Activated CD8-positive, alpha-beta memory T cell treated with anti-CD3 and anti-CD28 coated beads, Interleukin-2, amount 10 ng/mL, durations not matched to agents 7 days and 5 days (primary cell): ENCODE measurements at regions not wholly inside any gene's neighbourhood (a gene's known extent, or its start where the extent isn't known, plus 50 kb on each side); places are given as distances from the start of the nearest gene placed in this dataset.

ENCODE experiments used
- ATAC-seq: fragments of 150-1000 bp; cut with Tn5 transposase; one replicate; pipeline ENCODE4 v1.10.0; 2021; ENCODE audit warnings: moderate library complexity
- CTCF ChIA-PET: fragments of 350-600 bp; sonication (Branson Sonifier 250); formaldehyde crosslinking; loops from one replicate; lab custom pipeline; 2021; ENCODE audit warnings: antibody characterized with exemption; lab: Charles Lee
- DNase-seq: peaks from one replicate; pipeline ENCODE4 v3.0.0-alpha.2; 2020
- H3K27ac Mint-ChIP-seq: one replicate; pipeline ENCODE4 v1.8.0; 2021; ENCODE audit warnings: mild to moderate bottlenecking, mixed read lengths
- H3K27me3 Mint-ChIP-seq: one replicate; pipeline ENCODE4 v1.8.0; 2021; ENCODE audit warnings: mixed read lengths
- H3K36me3 Mint-ChIP-seq: one replicate; pipeline ENCODE4 v1.8.0; 2021; ENCODE audit warnings: mild to moderate bottlenecking, mixed read lengths
- H3K4me1 Mint-ChIP-seq: one replicate; pipeline ENCODE4 v1.8.0; 2021; ENCODE audit warnings: mixed read lengths
- H3K4me3 Mint-ChIP-seq: one replicate; pipeline ENCODE4 v1.8.0; 2021; ENCODE audit warnings: mild to moderate bottlenecking, moderate library complexity, mixed read lengths
- H3K9me3 Mint-ChIP-seq: one replicate; pipeline ENCODE4 v1.8.0; 2022; ENCODE audit warnings: low read depth, mixed read lengths

GRCh38 chr3:55368366-55368765 lies 118.7 kb downstream of the WNT5A start:
- Mint-ChIP-seq H3K27me3 (no peaks in the 10 kb centered on the region), H3K36me3 (no peaks in the 10 kb centered on the region), H3K4me1 (no peaks in the 10 kb centered on the region), H3K4me3 (no peak overlapping the region), H3K9me3 (peaks cover 4% of the 10 kb centered on the region), H3K27ac (no peak overlapping the region)
- CTCF ChIA-PET = no interaction called here
- DNase-seq (no peak), ATAC-seq (no peak)

DNA sequence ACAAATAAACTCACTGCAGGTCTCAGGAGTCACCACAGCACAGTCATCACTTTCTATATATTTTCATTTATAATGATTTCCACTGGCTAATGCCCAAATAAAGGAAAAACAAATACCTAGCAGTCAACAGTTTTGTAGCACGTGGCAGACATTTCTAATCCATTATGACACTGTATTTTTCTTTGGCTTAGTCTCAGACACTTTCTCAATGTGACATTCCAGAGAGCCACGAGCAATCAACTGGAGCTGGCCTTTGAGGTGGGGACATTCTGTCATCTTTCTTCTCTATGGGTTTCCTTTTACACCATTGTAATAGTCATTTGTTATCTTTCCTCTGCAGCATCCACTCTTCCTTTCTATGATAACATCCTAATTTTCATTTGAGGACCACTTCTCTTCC lies 119.7 kb downstream of the WNT5A start:
- Mint-ChIP-seq H3K9me3 (peaks cover 2% of the 10 kb centered on the region), H3K4me1 (no peaks in the 10 kb centered on the region), H3K36me3 (no peaks in the 10 kb centered on the region), H3K4me3 (no peak overlapping the region), H3K27me3 (no peaks in the 10 kb centered on the region), H3K27ac (no peak overlapping the region)
- no peak for ATAC-seq
- no peak for DNase-seq
- CTCF ChIA-PET = no interaction called here

- Mint-ChIP-seq H3K27ac (no peak overlapping the region), H3K4me3 (no peak overlapping the region)
- ATAC-seq = no peak
These were observed 122.7 kb downstream of the WNT5A start for GRCh38 chr3:55364421-55364820.

DNA sequence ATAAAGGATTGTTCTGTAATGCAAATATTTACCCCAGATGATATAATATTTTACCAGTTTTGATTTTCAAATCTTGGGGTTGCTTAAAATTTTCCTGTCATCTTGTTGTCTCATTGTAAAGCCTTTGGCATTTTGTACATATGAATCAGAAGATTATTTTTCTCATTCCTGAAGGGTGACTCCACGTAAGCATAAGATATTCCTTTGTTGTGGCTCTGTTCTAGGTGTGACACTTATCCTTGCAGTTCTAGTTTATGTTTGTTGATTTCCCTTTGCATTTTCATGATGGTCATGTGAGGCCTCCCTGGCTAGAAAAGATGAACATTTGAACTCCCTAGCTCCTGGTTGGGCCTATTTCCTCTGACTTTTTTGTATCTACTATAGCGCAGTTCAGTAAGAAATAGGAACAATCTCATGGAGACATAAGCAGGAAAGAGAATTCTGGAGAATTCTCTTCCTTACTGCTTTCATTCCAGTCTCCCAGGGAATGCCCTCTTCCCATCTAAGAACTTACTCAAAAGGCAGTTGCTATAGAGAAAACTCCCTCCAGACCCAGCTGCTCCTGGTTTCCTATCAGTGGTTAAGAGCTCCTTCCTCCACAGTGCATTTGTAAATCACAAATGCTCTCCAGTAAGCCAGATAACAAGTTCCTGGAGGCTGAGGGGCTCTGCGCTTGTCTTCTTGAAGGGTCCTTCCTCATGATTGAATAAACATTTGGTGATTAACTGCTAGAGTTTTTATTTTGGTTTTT lies 124.7 kb downstream of the WNT5A start:
- no peak overlapping the region for H3K4me3 Mint-ChIP-seq
- H3K27ac Mint-ChIP-seq = no peak overlapping the region

More at GRCh38 chr3:55364421-55364820, 122.7 kb downstream of the WNT5A start:
- H3K36me3 Mint-ChIP-seq = no peaks in the 10 kb centered on the region
- H3K27me3 Mint-ChIP-seq = no peaks in the 10 kb centered on the region
- CTCF ChIA-PET = no interaction called here
- no peaks in the 10 kb centered on the region for H3K9me3 Mint-ChIP-seq
- no peaks in the 10 kb centered on the region for H3K4me1 Mint-ChIP-seq
- DNase-seq = no peak

DNA sequence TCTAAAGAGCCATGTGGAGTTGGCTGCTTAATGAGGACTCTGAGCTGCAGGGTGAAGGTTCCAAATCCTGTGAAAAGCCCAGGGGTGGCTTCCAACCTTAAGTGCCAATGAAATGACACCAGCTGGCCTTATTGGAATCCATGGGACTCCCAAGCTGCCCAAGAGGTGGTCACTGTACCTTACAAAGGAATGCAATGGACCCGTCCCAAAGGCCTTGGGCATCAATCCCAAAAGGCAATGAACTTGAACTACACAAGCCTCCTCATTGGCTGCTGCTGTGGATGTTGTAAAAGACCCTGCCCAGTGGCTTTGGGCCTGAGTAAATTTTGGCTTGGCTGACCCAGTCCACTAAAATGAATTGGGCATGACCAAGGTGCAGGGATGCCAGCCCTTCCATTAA lies 129.3 kb downstream of the WNT5A start:
- Mint-ChIP-seq H3K36me3 (no peaks in the 10 kb centered on the region), H3K27me3 (no peaks in the 10 kb centered on the region), H3K27ac (no peak overlapping the region), H3K4me3 (no peak overlapping the region), H3K9me3 (no peaks in the 10 kb centered on the region), H3K4me1 (no peaks in the 10 kb centered on the region)
- no peak for ATAC-seq
- DNase-seq = no peak
- CTCF ChIA-PET = no interaction called here

More for the DNA sequence above, 124.7 kb downstream of the WNT5A start:
- CTCF ChIA-PET = interaction anchor here (1.1 kb wide), 1 partner anchor 25 kb away, joined by 3 read pairs; no protein-coding TSS in a partner anchor
- H3K36me3 Mint-ChIP-seq = no peaks in the 10 kb centered on the region
- no peak for DNase-seq
- no peak for ATAC-seq
- no peaks in the 10 kb centered on the region for H3K4me1 Mint-ChIP-seq
- H3K27me3 Mint-ChIP-seq = no peaks in the 10 kb centered on the region
- no peaks in the 10 kb centered on the region for H3K9me3 Mint-ChIP-seq

- Mint-ChIP-seq H3K4me3 (no peak overlapping the region), H3K4me1 (no peaks in the 10 kb centered on the region), H3K36me3 (no peaks in the 10 kb centered on the region), H3K9me3 (peaks cover 6% of the 10 kb centered on the region), H3K27me3 (no peaks in the 10 kb centered on the region), H3K27ac (no peak overlapping the region)
- no peak for DNase-seq
- ATAC-seq = no peak
- CTCF ChIA-PET = no interaction called here
These were observed 134.4 kb downstream of the WNT5A start for GRCh38 chr3:55352668-55353067.

DNA sequence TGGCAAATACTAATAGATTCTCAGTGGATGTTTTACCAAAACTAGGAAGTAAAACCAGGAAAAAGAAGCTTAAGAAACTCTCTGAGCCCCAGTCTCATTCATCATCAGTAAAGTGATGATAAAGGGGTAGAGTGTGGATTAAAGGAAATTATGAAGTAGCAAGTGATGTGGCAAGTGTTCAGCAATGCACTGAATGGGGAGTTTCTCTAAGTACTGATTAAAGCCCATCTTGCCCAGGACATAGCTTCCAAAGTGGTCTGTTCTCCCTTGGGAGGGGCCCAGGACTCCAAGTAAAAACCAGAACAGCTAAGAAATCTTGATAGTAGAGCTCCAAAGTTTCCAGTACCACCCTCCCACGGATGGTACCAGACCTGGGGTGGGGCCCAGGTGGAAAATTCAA lies 137.3 kb downstream of the WNT5A start:
- CTCF ChIA-PET = no interaction called here
- no peak overlapping the region for H3K27ac Mint-ChIP-seq
- peaks cover 6% of the 10 kb centered on the region for H3K9me3 Mint-ChIP-seq
- no peak for DNase-seq
- no peaks in the 10 kb centered on the region for H3K27me3 Mint-ChIP-seq
- H3K4me3 Mint-ChIP-seq = no peak overlapping the region
- no peaks in the 10 kb centered on the region for H3K36me3 Mint-ChIP-seq
- ATAC-seq = no peak
- no peaks in the 10 kb centered on the region for H3K4me1 Mint-ChIP-seq

- no peaks in the 10 kb centered on the region for H3K9me3 Mint-ChIP-seq
- H3K36me3 Mint-ChIP-seq = no peaks in the 10 kb centered on the region
- no peak overlapping the region for H3K4me3 Mint-ChIP-seq
- no peaks in the 10 kb centered on the region for H3K4me1 Mint-ChIP-seq
- no peak for DNase-seq
- CTCF ChIA-PET = no interaction called here
- H3K27ac Mint-ChIP-seq = no peak overlapping the region
- ATAC-seq = no peak
- H3K27me3 Mint-ChIP-seq = no peaks in the 10 kb centered on the region
These were observed 143.4 kb downstream of the WNT5A start for GRCh38 chr3:55343486-55344357.

DNA sequence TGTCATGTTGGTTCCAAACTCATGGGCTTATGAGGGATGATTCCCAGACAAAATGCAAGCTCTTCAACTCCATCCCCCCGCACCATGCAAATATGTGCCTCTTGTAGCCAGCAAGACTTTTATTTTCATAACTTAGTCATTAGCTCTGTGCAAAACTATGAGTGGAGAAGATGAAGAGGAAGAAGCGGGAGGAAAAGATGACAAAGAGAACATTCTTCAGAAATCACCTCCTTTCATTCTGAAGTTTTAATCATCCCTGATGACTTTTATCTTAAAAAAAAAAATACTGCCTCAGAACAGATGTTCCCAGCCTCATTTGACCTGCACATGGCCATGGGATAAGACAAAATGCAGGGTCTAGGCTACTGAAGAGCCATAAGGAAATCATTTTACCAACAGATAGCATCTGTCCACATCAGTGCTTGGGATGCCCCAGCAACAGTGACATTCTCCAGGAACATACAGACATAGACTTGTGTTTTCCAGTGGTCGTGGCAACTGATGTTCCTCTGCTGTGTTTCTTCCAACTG lies 145.5 kb downstream of the WNT5A start:
- DNase-seq = no peak

GRCh38 chr3:55339819-55340218 lies 147.3 kb downstream of the WNT5A start:
- DNase-seq (no peak), ATAC-seq (no peak)
- CTCF ChIA-PET = no interaction called here
- no peak overlapping the region for H3K4me3 Mint-ChIP-seq
- H3K27me3 Mint-ChIP-seq = no peaks in the 10 kb centered on the region
- H3K36me3 Mint-ChIP-seq = no peaks in the 10 kb centered on the region
- no peak overlapping the region for H3K27ac Mint-ChIP-seq
- no peaks in the 10 kb centered on the region for H3K4me1 Mint-ChIP-seq
- H3K9me3 Mint-ChIP-seq = no peaks in the 10 kb centered on the region

More for the DNA sequence above, 145.5 kb downstream of the WNT5A start:
- H3K9me3 Mint-ChIP-seq = no peaks in the 10 kb centered on the region
- H3K27ac Mint-ChIP-seq = no peak overlapping the region
- H3K4me3 Mint-ChIP-seq = no peak overlapping the region
- no peaks in the 10 kb centered on the region for H3K4me1 Mint-ChIP-seq
- CTCF ChIA-PET = no interaction called here
- no peak for ATAC-seq
- no peaks in the 10 kb centered on the region for H3K36me3 Mint-ChIP-seq
- H3K27me3 Mint-ChIP-seq = no peaks in the 10 kb centered on the region

GRCh38 chr3:55339390-55339789 lies 147.7 kb downstream of the WNT5A start:
- CTCF ChIA-PET = no interaction called here
- H3K36me3 Mint-ChIP-seq = no peaks in the 10 kb centered on the region
- no peak overlapping the region for H3K27ac Mint-ChIP-seq
- DNase-seq (no peak), ATAC-seq (no peak)
- no peaks in the 10 kb centered on the region for H3K27me3 Mint-ChIP-seq
- no peaks in the 10 kb centered on the region for H3K4me1 Mint-ChIP-seq
- no peaks in the 10 kb centered on the region for H3K9me3 Mint-ChIP-seq
- no peak overlapping the region for H3K4me3 Mint-ChIP-seq

DNA sequence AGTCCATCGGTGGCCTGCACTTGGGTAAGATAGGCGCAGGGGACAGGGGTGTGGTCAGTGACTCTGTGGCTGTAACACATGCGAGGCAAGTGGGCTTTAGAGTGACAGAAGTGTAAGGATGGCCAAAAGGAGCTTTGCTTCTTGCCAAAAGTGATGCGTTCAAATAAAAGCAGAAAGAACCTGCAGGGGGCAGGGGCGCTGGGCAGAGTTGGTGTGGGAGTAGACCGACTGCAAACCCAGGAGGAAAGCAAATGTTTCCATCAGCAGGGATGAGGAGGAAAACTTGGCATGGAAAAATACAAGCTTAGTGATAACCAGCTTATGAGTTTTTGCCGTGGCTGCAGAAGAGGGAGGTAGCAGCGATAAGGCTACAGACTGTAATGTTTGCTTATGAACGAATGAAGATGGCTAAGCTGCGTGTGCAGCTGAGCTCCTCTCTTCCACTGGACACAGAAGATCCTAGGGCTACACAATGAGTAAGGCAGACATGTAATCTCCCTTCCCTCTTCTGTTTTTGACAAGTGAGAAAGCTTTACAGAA lies 149.4 kb downstream of the WNT5A start:
- Mint-ChIP-seq H3K4me3 (no peak overlapping the region), H3K36me3 (no peaks in the 10 kb centered on the region), H3K27me3 (no peaks in the 10 kb centered on the region), H3K9me3 (no peaks in the 10 kb centered on the region), H3K4me1 (no peaks in the 10 kb centered on the region), H3K27ac (no peak overlapping the region)
- DNase-seq (no peak), ATAC-seq (no peak)
- CTCF ChIA-PET = interaction anchor here (1.2 kb wide), 1 partner anchor 24 kb away, joined by 3 read pairs; no protein-coding TSS in a partner anchor

GRCh38 chr3:55333923-55334322 lies 153.2 kb downstream of the WNT5A start:
- peaks cover 3% of the 10 kb centered on the region for H3K9me3 Mint-ChIP-seq
- CTCF ChIA-PET = no interaction called here
- H3K4me1 Mint-ChIP-seq = no peaks in the 10 kb centered on the region
- H3K27ac Mint-ChIP-seq = no peak overlapping the region
- no peak for DNase-seq
- no peaks in the 10 kb centered on the region for H3K36me3 Mint-ChIP-seq
- ATAC-seq = no peak
- H3K4me3 Mint-ChIP-seq = no peak overlapping the region
- no peaks in the 10 kb centered on the region for H3K27me3 Mint-ChIP-seq
